GM18951 (cell line): ENCODE measurements at regions not wholly inside any gene's neighbourhood (a gene's known extent, or its start where the extent isn't known, plus 50 kb on each side); places are given as distances from the start of the nearest gene placed in this dataset.

Source experiments
- POLR2A ChIP-seq: IDR thresholded peaks from 4 replicates; pipeline ENCODE4 v1.6.1; 2011; ENCODE audit warnings: mild to moderate bottlenecking; ENCODE audit not compliant: insufficient read length, insufficient read depth; ENCODE audit errors: extremely low read depth
- in situ Hi-C: fragments of 300-500 bp; cut with MboI; formaldehyde crosslinking; loops from one replicate; pipeline ENCODE4 v1.12.0; 2022; ENCODE audit warnings: low sequenced_read_pairs, mixed read lengths, inconsistent platforms; ENCODE audit not compliant: unreplicated experiment

DNA sequence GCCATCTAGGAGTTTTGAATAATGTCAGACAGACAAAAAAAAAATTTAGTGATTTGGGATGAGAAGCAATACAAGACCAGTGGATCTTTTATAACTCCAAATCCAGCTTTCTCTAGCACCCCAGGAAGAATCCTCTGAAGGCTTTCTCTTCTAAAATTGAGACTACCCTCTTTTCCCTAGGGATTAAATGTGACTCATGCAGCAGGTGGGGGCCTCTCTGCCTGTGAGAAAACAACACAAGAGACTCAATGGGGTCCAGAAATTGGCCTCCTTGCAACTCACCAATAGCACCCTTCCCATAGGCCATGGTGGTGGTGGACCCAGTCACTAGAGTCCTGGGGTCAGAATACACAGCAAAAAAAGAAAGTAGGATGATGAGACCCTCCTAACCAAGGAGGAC, 120.3 kb upstream of the ATP1A1 start:
- TF ChIP-seq POLR2A, result no peak
- in situ Hi-C loops, result no loop called here

DNA sequence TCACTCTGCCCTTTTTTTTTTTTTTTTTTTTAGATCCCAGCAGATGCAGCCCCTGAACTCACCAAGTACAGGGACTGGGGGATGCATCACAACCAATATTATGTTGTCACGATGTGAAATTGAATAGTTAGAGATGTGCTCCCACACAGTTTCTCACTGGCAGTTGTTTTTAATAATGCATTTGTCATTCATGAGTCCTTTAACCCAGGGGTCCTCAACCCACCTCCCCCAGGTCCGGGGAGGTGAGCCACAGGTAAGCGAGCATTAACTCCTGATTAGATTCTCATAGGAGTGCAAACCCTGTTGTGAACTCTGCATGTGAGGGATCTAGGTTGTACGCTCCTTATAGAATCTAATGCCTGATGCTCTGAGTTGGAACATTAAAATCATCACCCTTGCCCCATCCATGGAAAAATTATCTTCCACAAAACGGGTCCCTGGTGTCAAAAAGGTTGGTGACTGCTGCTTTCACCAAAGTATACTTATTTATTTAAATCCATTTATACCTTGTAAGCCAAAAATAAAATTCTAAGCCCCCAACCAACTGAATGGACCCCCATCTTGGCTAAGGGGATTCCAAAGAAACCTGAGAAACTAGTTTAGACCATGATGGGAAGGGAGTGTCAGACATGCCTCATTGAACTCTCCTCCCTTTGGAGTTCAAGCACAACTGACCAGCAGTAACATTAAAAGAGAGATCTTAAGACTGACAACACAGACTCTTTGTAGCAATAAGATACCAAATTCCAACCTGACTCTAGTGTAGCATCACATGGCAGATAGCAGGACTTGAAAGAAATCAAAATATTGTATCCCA, 119.3 kb upstream of the ATP1A1 start:
- in situ Hi-C loops, result no loop called here
- TF ChIP-seq POLR2A, result no peak

DNA sequence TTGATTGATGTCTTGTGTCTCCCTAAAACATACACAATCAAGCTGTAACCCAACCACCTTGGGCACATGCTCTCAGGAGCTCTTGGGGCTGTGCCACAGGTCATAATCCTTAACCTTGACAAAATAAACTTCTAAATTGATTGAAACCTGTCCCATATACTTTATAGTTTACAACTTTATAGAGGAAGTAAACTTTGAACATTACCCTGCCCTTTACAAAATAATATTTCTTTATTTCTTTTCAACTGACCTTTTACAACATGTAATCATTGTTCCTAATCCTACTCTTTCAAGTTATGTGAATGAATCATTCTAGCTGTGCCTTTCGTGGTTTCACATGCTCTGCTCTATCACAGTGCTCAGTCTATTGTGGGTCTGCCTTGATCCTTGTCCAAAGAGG, 118.3 kb upstream of the ATP1A1 start:
- in situ Hi-C loops, result no loop called here
- no peak for TF ChIP-seq POLR2A

DNA sequence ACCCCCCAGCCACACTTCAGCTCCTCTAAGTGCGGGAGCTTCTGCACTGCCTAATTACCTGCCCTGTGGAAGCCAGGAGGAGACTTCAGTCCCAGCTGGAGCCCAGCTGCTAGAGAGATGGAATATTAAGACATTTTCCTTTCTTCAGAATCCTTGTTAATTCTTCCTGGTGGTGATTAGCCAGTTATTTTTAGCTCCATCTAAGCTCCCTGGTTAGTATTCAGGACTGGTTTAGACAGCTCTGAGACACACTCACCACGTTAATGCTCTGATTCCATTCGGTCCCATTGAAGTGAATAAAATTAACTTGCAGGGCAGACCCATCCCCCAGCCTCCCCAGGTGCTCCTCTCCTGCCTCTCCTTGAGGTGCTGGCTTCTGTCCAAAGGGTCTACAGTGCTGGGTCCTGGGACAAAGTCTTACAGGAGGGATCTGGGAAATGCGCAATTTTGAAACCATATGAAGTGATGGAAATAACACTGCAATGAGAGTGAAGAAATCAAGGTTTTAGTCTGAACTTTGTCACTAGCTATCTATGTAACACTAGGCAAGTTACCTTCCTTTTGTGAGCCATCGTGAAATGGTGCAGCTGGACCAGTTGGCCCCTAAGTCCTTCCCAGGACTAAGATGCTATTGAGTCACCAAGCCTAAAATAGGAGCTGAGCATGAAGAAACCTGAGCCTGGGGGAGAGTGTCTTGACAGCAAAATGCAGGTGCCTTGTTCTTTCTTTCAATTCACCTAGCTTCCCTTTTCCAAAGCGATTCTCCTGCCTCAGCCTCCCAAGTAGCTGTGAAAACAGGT, 117.4 kb upstream of the ATP1A1 start:
- in situ Hi-C loops, result no loop called here
- TF ChIP-seq POLR2A, result no peak

DNA sequence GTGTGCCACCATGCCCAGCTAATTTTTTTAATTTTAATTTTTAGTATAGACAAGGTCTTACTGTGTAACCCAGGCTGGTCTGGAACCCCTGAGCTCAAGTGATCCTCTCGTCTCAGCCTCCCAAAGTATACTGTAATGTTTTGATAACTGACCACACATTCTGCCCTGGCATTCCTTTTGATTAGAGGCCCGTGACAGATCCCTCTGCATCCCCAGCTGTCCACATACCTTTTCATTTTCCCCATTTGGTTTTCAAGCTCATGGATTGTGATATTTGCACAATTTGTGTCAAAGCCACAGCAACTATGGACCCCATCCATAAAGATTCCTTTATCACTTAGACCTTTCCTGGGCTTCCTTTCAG, 116.8 kb upstream of the ATP1A1 start:
- TF ChIP-seq POLR2A, result no peak
- in situ Hi-C loops, result no loop called here

DNA sequence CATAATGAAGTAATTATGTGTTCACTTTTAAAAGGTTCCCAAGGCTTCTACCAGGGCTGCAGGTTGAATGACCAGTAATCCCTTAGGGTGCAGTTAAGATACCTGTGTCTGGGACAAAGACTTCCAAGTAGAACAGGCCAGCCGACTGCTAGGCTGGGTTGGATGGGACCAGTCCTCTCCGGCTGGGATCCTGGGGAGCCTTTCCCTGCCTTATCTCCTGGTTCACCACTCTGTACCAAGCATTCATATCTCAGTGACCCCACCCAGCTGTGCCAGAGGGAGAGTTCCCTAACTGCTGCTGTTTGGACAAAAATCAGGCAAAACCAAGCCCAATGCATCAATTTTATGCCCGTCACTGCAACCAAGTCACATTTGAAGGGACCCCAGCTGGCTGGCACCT, 116.2 kb upstream of the ATP1A1 start:
- in situ Hi-C loops, result no loop called here
- TF ChIP-seq POLR2A, result no peak

DNA sequence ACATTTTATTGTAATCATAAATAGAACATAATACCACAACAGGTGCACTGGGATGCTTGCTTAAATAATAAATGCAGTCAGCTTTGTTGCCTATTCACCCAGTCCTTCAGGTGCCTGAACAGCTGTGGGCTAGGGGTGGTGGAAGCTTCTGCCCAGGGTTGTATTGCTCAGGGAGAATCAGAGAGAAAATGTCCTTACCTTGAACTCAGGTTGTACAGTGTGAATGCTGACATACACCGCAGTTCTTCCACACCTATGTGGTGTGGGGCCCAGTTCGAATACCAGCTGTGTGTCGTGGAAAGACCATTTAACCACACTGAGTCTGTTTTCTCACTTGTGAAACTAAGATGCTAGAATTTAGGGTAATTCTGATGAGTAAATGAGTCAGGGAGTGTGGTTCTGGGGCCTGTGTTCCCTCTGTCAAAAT, 115.7 kb upstream of the ATP1A1 start:
- TF ChIP-seq POLR2A, result no peak
- in situ Hi-C loops, result no loop called here

DNA sequence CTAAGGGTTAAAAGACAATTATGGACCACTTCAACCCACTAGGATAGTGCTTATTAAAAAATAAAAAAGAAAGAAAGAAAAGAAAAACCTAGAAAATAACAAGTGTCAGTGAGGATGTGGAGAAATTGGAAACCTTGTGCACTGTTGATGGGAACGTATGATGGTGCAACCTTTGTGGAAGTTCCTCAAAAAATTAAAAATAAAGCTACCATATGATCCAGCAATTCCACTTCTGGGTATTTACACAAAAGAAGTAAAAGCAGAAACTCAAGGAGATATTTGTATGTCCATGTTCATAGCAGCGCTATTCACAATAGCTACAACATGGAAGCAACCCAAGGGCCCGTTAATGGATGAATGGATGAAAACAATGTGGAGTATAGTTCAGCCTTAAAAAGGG, 115.2 kb upstream of the ATP1A1 start:
- in situ Hi-C loops, result no loop called here
- TF ChIP-seq POLR2A, result no peak

DNA sequence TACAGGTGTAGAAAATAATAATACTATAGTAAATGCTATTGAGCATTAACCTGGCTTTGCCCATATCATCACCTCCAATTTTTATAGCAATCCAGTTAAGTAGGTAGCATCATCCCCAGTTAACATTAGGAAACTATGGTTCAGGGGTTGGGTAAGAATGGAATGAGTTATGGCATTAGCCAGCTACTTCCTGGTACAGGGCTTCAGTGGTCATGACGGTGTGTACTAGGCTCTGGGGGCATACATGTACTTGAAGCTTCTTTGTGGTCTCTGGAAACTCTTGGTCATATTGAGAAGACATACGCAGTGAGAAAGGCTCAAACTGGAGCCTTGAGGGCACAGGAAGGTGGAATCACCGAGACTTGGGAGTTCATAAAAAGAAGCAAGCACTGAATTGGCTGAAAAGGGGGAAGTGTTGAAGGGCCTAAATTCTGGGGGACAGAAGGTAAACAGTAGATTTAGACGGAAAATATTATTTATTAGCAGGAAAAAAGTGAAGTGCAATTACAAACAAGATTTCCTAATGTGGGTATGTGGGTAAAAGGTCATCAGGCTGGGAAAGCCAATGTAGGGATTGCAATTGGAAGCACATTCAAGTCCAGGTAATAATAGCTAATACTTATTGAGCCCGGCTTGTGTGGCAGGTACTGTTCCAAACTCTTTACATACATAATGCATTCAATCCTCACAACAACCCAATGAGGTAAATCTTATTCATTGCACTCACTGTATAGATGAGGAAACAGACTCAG, 114.2 kb upstream of the ATP1A1 start:
- in situ Hi-C loops, result no loop called here
- no peak for TF ChIP-seq POLR2A

DNA sequence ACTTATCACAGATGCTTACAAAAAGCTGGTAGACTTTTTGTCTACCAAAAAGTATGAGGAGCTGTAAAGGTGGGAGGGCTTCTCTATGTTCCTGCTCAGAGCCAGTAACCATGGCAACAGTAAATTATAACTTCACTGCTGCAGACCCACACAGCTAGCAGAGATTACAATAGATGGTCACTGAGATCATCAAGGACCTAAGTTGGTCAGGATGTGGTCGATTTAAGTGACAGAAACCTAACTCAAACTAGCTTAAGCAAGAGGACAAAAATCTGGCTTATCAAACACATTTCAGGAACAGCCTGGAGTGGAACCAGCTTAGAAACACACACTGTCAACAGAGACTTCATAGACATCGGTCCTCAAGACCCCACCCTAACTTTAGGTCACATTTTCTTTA, 113.4 kb upstream of the ATP1A1 start:
- in situ Hi-C loops, result no loop called here
- no peak for TF ChIP-seq POLR2A

DNA sequence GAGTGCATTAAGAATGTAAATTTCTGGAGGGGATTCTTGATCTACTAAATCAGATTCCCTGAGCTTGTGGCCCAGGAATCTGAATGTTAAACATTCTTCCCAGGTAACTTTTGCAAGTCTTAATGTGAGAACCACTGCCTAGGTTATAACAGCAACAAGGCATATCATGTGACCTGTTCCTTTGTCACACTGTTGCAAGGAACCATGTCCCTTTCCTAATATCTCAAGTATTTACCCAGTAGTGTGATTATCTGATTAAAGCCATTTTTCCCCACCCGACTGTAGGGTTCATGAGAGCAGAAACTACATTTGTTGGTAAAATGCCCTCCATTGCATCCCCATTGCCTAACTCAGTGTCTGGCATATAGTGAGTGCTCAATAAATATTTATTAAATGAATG, 112.9 kb upstream of the ATP1A1 start:
- no peak for TF ChIP-seq POLR2A
- in situ Hi-C loops, result no loop called here

DNA sequence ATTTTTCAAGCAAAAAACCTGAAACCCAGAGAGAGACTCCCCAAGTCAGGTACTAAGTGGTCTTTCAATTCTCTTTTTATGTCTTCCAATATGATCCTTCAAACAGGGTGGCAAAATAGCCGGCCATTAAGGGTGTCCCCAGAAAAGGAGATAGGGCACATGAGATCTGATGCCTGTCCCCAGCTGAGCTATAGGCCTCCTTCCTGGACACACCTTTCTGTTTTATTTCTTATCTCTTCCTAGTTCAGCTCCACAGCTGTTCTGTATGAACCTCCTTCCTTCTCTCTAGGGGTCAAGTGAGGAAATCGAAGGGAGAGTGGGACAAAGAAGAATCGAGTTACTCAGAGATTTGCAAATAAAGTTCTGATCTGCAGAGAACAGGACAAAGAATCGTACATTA, 112.4 kb upstream of the ATP1A1 start:
- in situ Hi-C loops, result no loop called here
- TF ChIP-seq POLR2A, result no peak

DNA sequence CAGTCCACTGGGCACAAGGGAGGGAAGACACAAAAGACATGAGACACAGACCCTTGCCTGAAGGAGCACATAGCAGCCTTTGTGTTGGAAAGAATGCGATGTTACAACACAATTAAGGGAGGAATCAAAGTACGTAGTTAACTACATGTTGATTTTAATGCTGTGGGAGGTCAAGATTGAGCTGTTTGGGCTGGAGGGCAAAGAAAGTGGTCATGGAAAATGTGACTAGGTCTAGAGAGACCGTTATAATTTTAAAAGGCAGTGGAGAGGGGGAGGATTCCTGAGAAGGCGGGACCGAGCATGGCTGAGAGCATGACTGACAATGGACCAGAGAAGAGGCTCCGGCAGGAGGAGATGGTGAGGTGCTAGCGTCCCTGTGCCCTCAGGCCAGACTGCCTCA, 111.8 kb upstream of the ATP1A1 start:
- TF ChIP-seq POLR2A, result no peak

More for the DNA sequence above, 111.8 kb upstream of the ATP1A1 start:
- in situ Hi-C loops, result no loop called here
